DOHH2 (cell line): ENCODE measurements at regions not wholly inside any gene's neighbourhood (a gene's known extent, or its start where the extent isn't known, plus 50 kb on each side); places are given as distances from the start of the nearest gene placed in this dataset.

Experiments
- H3F3A ChIP-seq: fragments of 200-600 bp; sonication (generic), shearing (Covaris generic); 2 replicates; pipeline ENCODE4 v1.6.0; 2016; ENCODE audit warnings: antibody characterized with exemption, mild to moderate bottlenecking; ENCODE audit not compliant: control insufficient read depth, insufficient read depth
- H3K27ac ChIP-seq: fragments of 200-600 bp; sonication (generic); 2 replicates; pipeline ENCODE4 v1.5.1; 2014; ENCODE audit warnings: low read depth, mild to moderate bottlenecking, low read length, moderate library complexity
- H3K27me3 ChIP-seq: fragments of 200-600 bp; sonication (generic); 2 replicates; pipeline ENCODE4 v1.6.1; 2014; ENCODE audit warnings: mild to moderate bottlenecking, low read length, mixed read lengths; ENCODE audit not compliant: control insufficient read depth
- H3K36me3 ChIP-seq: fragments of 200-600 bp; sonication (generic); 2 replicates; pipeline ENCODE4 v1.6.1; 2014; ENCODE audit warnings: mild to moderate bottlenecking, low read length, moderate library complexity, mixed read lengths; ENCODE audit not compliant: control insufficient read depth
- H3K4me1 ChIP-seq: fragments of 200-600 bp; sonication (generic); 2 replicates; pipeline ENCODE4 v1.6.1; 2014; ENCODE audit warnings: mild to moderate bottlenecking, low read length, mixed read lengths; ENCODE audit not compliant: control insufficient read depth
- H3K4me2 ChIP-seq: fragments of 200-600 bp; sonication (generic); 2 replicates; pipeline ENCODE4 v1.6.0; 2014; ENCODE audit warnings: mild to moderate bottlenecking, low read length, moderate library complexity
- H3K4me3 ChIP-seq: fragments of 200-600 bp; sonication (generic); 2 replicates; pipeline ENCODE4 v1.5.1; 2014; ENCODE audit warnings: mild to moderate bottlenecking, low read length, mixed read lengths
- H3K79me2 ChIP-seq: fragments of 200-600 bp; sonication (generic); 2 replicates; pipeline ENCODE4 v1.6.1; 2014; ENCODE audit warnings: mild to moderate bottlenecking, low read length, mixed read lengths; ENCODE audit not compliant: control insufficient read depth
- H3K9me2 ChIP-seq: fragments of 200-600 bp; sonication (generic); replicated peaks from 2 replicates; pipeline ENCODE4 v1.6.1; 2014; ENCODE audit warnings: mild to moderate bottlenecking, low read length, mixed read lengths; ENCODE audit not compliant: control insufficient read depth
- H3K9me3 ChIP-seq: fragments of 200-600 bp; sonication (generic); 2 replicates; pipeline ENCODE4 v1.6.1; 2014; ENCODE audit warnings: antibody characterized with exemption, low read length, mixed read lengths; ENCODE audit not compliant: control insufficient read depth, insufficient read depth
- H4K20me1 ChIP-seq: fragments of 200-600 bp; sonication (generic); 2 replicates; pipeline ENCODE4 v1.6.0; 2014; ENCODE audit warnings: low read depth, mild to moderate bottlenecking, antibody characterized with exemption, low read length, moderate library complexity; ENCODE audit not compliant: control insufficient read depth, insufficient read depth
- CTCF ChIP-seq: fragments of 200-600 bp; sonication (generic); IDR thresholded peaks from one replicate; pipeline ENCODE4 v1.5.1; 2014; ENCODE audit warnings: antibody characterized with exemption, mild to moderate bottlenecking, low read depth, low read length; ENCODE audit not compliant: poor library complexity, severe bottlenecking
- EZH2phosphoT487 ChIP-seq: fragments of 200-600 bp; sonication (generic); IDR thresholded peaks from 2 replicates; pipeline ENCODE4 v1.6.1; 2017; ENCODE audit warnings: borderline replicate concordance, mild to moderate bottlenecking, antibody characterized with exemption, low read length, moderate library complexity, mixed read lengths

- H3K27me3 ChIP-seq: no peaks in the 10 kb centered on the region
- H4K20me1 ChIP-seq: no peaks in the 10 kb centered on the region
- H3K9me3 ChIP-seq: no peaks in the 10 kb centered on the region
- no peaks in the 10 kb centered on the region for H3K9me2 ChIP-seq
- TF ChIP-seq CTCF (no peak), EZH2phosphoT487 (no peak)
- no peaks in the 10 kb centered on the region for H3K4me1 ChIP-seq
- H3F3A ChIP-seq: no peaks in the 10 kb centered on the region
- H3K79me2 ChIP-seq: no peaks in the 10 kb centered on the region
- no peak overlapping the region for H3K27ac ChIP-seq
- H3K4me2 ChIP-seq: no peak overlapping the region
- H3K36me3 ChIP-seq: no peaks in the 10 kb centered on the region
- H3K4me3 ChIP-seq: no peak overlapping the region
Observed at GRCh38 chr20:54929191-54929590, 453.8 kb downstream of the DOK5 start.

GRCh38 chr20:54928564-54928963 is 453.2 kb downstream of the DOK5 start:
- TF ChIP-seq EZH2phosphoT487: no peak
- no peak for TF ChIP-seq CTCF
- Histone ChIP-seq H4K20me1 (no peaks in the 10 kb centered on the region), H3K9me2 (no peaks in the 10 kb centered on the region), H3K79me2 (no peaks in the 10 kb centered on the region), H3K4me2 (no peak overlapping the region), H3K4me3 (no peak overlapping the region), H3F3A (no peaks in the 10 kb centered on the region), H3K9me3 (no peaks in the 10 kb centered on the region), H3K4me1 (no peaks in the 10 kb centered on the region), H3K27me3 (no peaks in the 10 kb centered on the region), H3K36me3 (no peaks in the 10 kb centered on the region), H3K27ac (no peak overlapping the region)

- TF ChIP-seq CTCF: no peak
- TF ChIP-seq EZH2phosphoT487: no peak
- Histone ChIP-seq H3K79me2 (no peaks in the 10 kb centered on the region), H3K36me3 (no peaks in the 10 kb centered on the region), H3K9me2 (no peaks in the 10 kb centered on the region), H3F3A (no peaks in the 10 kb centered on the region), H3K4me2 (no peak overlapping the region), H3K27me3 (no peaks in the 10 kb centered on the region), H3K4me3 (no peak overlapping the region), H3K9me3 (no peaks in the 10 kb centered on the region), H3K4me1 (no peaks in the 10 kb centered on the region), H4K20me1 (no peaks in the 10 kb centered on the region), H3K27ac (no peak overlapping the region)
Observed at GRCh38 chr20:54922636-54923035, 447.2 kb downstream of the DOK5 start.

- Histone ChIP-seq H3K4me1 (no peaks in the 10 kb centered on the region), H3K27ac (no peak overlapping the region), H3K9me3 (no peaks in the 10 kb centered on the region), H3K4me2 (no peak overlapping the region), H3K9me2 (no peaks in the 10 kb centered on the region), H4K20me1 (no peaks in the 10 kb centered on the region), H3K4me3 (no peak overlapping the region), H3K79me2 (no peaks in the 10 kb centered on the region), H3K27me3 (no peaks in the 10 kb centered on the region), H3K36me3 (no peaks in the 10 kb centered on the region), H3F3A (no peaks in the 10 kb centered on the region)
- TF ChIP-seq EZH2phosphoT487 (no peak), CTCF (no peak)
Observed at GRCh38 chr20:54922096-54922495, 446.7 kb downstream of the DOK5 start.
